Small intestine (tissue), 7 donors: ENCODE measurements at regions not wholly inside any gene's neighbourhood (a gene's known extent, or its start where the extent isn't known, plus 50 kb on each side); places are given as distances from the start of the nearest gene placed in this dataset.

Experiments used
- DNase-seq, 2 donors: peaks; one replicate each; pipeline versions ENCODE4 v3.0.0 to v3.0.0-alpha.2; 2013
- FAIRE-seq: peaks from 2 replicates; lab custom pipeline; 2012; peaks lifted over from hg19 to GRCh38; lab: Jason Lieb, UNC
- H3K27ac ChIP-seq, 3 donors: one replicate each; pipeline ENCODE4 v1.5.1; 2013; ENCODE audit warnings: low read length in 2 of 3, mild to moderate bottlenecking in 2 of 3, control low read depth in 1 of 3, inconsistent platforms in 1 of 3, low read depth in 1 of 3, moderate library complexity in 1 of 3
- H3K27me3 ChIP-seq, 3 donors: one replicate each; pipeline ENCODE4 v1.6.1; 2013; ENCODE audit warnings: low read length in 3 of 3, inconsistent platforms in 1 of 3; ENCODE audit not compliant: control insufficient read depth in 3 of 3, insufficient read depth in 3 of 3
- H3K36me3 ChIP-seq, 3 donors: one replicate each; pipeline ENCODE4 v1.6.1; 2013; ENCODE audit warnings: low read length in 3 of 3, inconsistent platforms in 1 of 3, low read depth in 1 of 3, mild to moderate bottlenecking in 1 of 3, moderate library complexity in 1 of 3; ENCODE audit not compliant: control insufficient read depth in 3 of 3, insufficient read depth in 2 of 3
- H3K4me1 ChIP-seq, 3 donors: one replicate each; pipeline ENCODE4 v1.6.1; 2013; ENCODE audit warnings: low read length in 2 of 3, inconsistent platforms in 1 of 3, low read depth in 1 of 3, mild to moderate bottlenecking in 1 of 3, moderate library complexity in 1 of 3; ENCODE audit not compliant: control insufficient read depth in 3 of 3, insufficient read depth in 2 of 3
- H3K4me3 ChIP-seq, 3 donors: one replicate each; pipeline ENCODE4 v1.5.1; 2013; ENCODE audit warnings: low read length in 3 of 3, control low read depth in 1 of 3, inconsistent platforms in 1 of 3, low read depth in 1 of 3, mild to moderate bottlenecking in 1 of 3, moderate library complexity in 1 of 3
- H3K9me3 ChIP-seq, 2 donors: one replicate each; pipeline ENCODE4 v1.6.1; 2013; ENCODE audit warnings: low read depth in 1 of 2, low read length in 1 of 2; ENCODE audit not compliant: control insufficient read depth in 2 of 2, insufficient read depth in 1 of 2
- WGBS, 3 donors: extraction: QIAGEN DNeasy Blood & Tissue Kit; methylation state at CpG; one replicate each; pipeline ENCODE4 v1.1.7; 2013; 5-methylcytosine and 5-hydroxymethylcytosine counted together
- donor health status: healthy with polysubstance abuse.
- donor health status: control.
- donor health status: control.
- donor health status: Bipolar disorder and iron deficiency.
- donor health status: healthy.

- FAIRE-seq: no peak
- DNase-seq: no peak
- 94 to 99% (median 96%) methylated on average over 2 of the region's 2 CpGs for WGBS, 3 donors
- Histone ChIP-seq H3K9me3 (no peaks in the 10 kb centered on the region), H3K4me1 (no peaks in the 10 kb centered on the region), H3K27me3 (no peaks in the 10 kb centered on the region), H3K36me3 (no peaks in the 10 kb centered on the region), H3K27ac (no peak overlapping the region), H3K4me3 (no peak overlapping the region)
Measured at GRCh38 chr12:91373086-91373485, 190.5 kb upstream of the DCN start.

- Histone ChIP-seq H3K4me1 (no peaks in the 10 kb centered on the region), H3K27me3 (no peaks in the 10 kb centered on the region), H3K36me3 (no peaks in the 10 kb centered on the region), H3K27ac (no peak overlapping the region), H3K4me3 (no peak overlapping the region), H3K9me3 (no peaks in the 10 kb centered on the region)
- 68 to 76% (median 72%) methylated on average over 4 of the region's 4 CpGs for WGBS, 3 donors
- DNase-seq: no peak
- no peak for FAIRE-seq
Measured at GRCh38 chr12:91370086-91370868, 187.7 kb upstream of the DCN start.

- no peaks in the 10 kb centered on the region for H3K27me3 ChIP-seq
- 75 to 84% (median 79%) methylated on average over 4 of the region's 4 CpGs for WGBS, 3 donors
- no peaks in the 10 kb centered on the region for H3K4me1 ChIP-seq
- DNase-seq (no peak), FAIRE-seq (no peak)
- no peak overlapping the region for H3K27ac ChIP-seq
- H3K36me3 ChIP-seq: no peaks in the 10 kb centered on the region
- no peak overlapping the region for H3K4me3 ChIP-seq
- H3K9me3 ChIP-seq: no peaks in the 10 kb centered on the region
Measured at GRCh38 chr12:91368613-91369012, 186.0 kb upstream of the DCN start.

GRCh38 chr12:91367234-91367849 is 184.7 kb upstream of the DCN start:
- H3K27ac ChIP-seq: no peak overlapping the region
- H3K36me3 ChIP-seq: no peaks in the 10 kb centered on the region
- FAIRE-seq (no peak), DNase-seq (no peak)
- whole genome bisulfite sequencing, 3 donors: 64 to 76% (median 71%) methylated on average over 2 of the region's 2 CpGs
- H3K9me3 ChIP-seq: no peaks in the 10 kb centered on the region
- no peak overlapping the region for H3K4me3 ChIP-seq
- no peaks in the 10 kb centered on the region for H3K27me3 ChIP-seq
- no peaks in the 10 kb centered on the region for H3K4me1 ChIP-seq

GRCh38 chr12:91364471-91365184 is 182.0 kb upstream of the DCN start:
- 66 to 80% (median 77%) methylated on average over 5 of the region's 5 CpGs for WGBS, 3 donors
- Histone ChIP-seq H3K27ac (no peak overlapping the region), H3K36me3 (no peaks in the 10 kb centered on the region), H3K4me3 (no peak overlapping the region), H3K27me3 (no peaks in the 10 kb centered on the region), H3K4me1 (no peaks in the 10 kb centered on the region), H3K9me3 (no peaks in the 10 kb centered on the region)
- DNase-seq: no peak
- no peak for FAIRE-seq

DNA sequence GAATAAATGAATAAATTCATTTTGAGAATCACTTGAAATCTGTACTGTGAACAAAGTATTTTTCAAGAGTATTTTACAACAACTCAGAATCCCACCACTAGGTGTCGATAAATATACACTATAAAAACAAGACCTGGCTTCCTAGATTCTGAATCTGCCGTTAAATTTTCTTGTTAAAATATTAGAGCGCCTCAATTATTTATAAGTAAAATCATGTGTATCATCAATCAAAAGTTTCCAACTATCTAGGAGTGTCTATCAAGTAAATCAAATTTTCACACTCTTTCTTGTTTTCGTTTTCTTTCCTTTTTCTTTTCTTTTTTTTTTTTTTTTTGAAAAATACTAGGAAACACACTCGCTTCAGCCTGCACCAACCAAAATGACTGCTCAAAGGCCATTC is 179.2 kb upstream of the DCN start:
- FAIRE-seq (peak; percentile 83), DNase-seq (peak; percentile 56 to 58)
- Histone ChIP-seq H3K9me3 (no peaks in the 10 kb centered on the region), H3K4me3 (no peak overlapping the region), H3K27ac (no peak overlapping the region), H3K27me3 (no peaks in the 10 kb centered on the region), H3K4me1 (peaks cover 0 to 5% (median 0%) of the 10 kb centered on the region in 3 donors), H3K36me3 (no peaks in the 10 kb centered on the region)
- WGBS, 3 donors: 11 to 31% (median 19%) methylated on average over 5 of the region's 5 CpGs

GRCh38 chr12:91357381-91357780 is 174.8 kb upstream of the DCN start:
- peak overlapping the region in 2 of 3 donors; percentile 14 to 25 for H3K27ac ChIP-seq
- no peaks in the 10 kb centered on the region for H3K27me3 ChIP-seq
- 16 to 54% (median 24%) methylated on average over 2 of the region's 2 CpGs for WGBS, 3 donors
- no peak overlapping the region for H3K4me3 ChIP-seq
- peaks cover 0 to 6% (median 0%) of the 10 kb centered on the region in 3 donors for H3K4me1 ChIP-seq
- no peak for FAIRE-seq
- no peaks in the 10 kb centered on the region for H3K9me3 ChIP-seq
- peak; percentile 79 to 88 for DNase-seq
- no peaks in the 10 kb centered on the region for H3K36me3 ChIP-seq

- H3K4me3 ChIP-seq: no peak overlapping the region
- 71 to 80% (median 73%) methylated on average over 1 of the region's 1 CpG for WGBS, 3 donors
- H3K4me1 ChIP-seq: peaks cover 0 to 6% (median 0%) of the 10 kb centered on the region in 3 donors
Measured at GRCh38 chr12:91356405-91356804, 173.8 kb upstream of the DCN start.

More at GRCh38 chr12:91356405-91356804, 173.8 kb upstream of the DCN start:
- Histone ChIP-seq H3K36me3 (no peaks in the 10 kb centered on the region), H3K27ac (no peak overlapping the region), H3K27me3 (no peaks in the 10 kb centered on the region), H3K9me3 (peaks cover 0 to 3% of the 10 kb centered on the region in 2 donors)
- DNase-seq (no peak), FAIRE-seq (peak; percentile 80)
